CD4-positive, alpha-beta T cell treated with Interleukin-17A for 1 hour (primary cell): ENCODE measurements at regions not wholly inside any gene's neighbourhood (a gene's known extent, or its start where the extent isn't known, plus 50 kb on each side); places are given as distances from the start of the nearest gene placed in this dataset.

ENCODE experiments used
- DNase-seq: peaks from one replicate; pipeline ENCODE4 v3.0.0-alpha.2; 2020

- DNase-seq: no peak
Measured at GRCh38 chrY:26409329-26409712, 787.4 kb downstream of the CDY1 start.
